Hepatocyte (in vitro differentiated cells): ENCODE measurements at regions not wholly inside any gene's neighbourhood (a gene's known extent, or its start where the extent isn't known, plus 50 kb on each side); places are given as distances from the start of the nearest gene placed in this dataset.

Experiments
- DNase-seq: peaks from one replicate; pipeline ENCODE4 v3.0.0-alpha.2; 2016; ENCODE audit warnings: low spot score
- H2AFZ ChIP-seq: fragments of 200-600 bp; sonication (generic); 2 replicates; pipeline ENCODE4 v1.6.0; 2016; ENCODE audit warnings: antibody characterized with exemption, mild to moderate bottlenecking
- H3K27ac ChIP-seq: fragments of 200-600 bp; sonication (generic); 2 replicates; pipeline ENCODE4 v1.5.1; 2016; ENCODE audit warnings: mild to moderate bottlenecking
- H3K27me3 ChIP-seq: fragments of 200-600 bp; sonication (generic); 2 replicates; pipeline ENCODE4 v1.6.1; 2016
- H3K36me3 ChIP-seq: fragments of 200-600 bp; sonication (generic); replicated peaks from 2 replicates; pipeline ENCODE4 v1.5.1; 2016; ENCODE audit warnings: low read depth; ENCODE audit not compliant: insufficient read depth
- H3K4me1 ChIP-seq: fragments of 200-600 bp; sonication (generic); 2 replicates; pipeline ENCODE4 v1.5.1; 2016; ENCODE audit warnings: mild to moderate bottlenecking, moderate library complexity; ENCODE audit not compliant: insufficient read depth
- H3K4me2 ChIP-seq: fragments of 200-600 bp; sonication (generic); 2 replicates; pipeline ENCODE4 v1.6.0; 2016
- H3K4me3 ChIP-seq: fragments of 200-600 bp; sonication (generic); 2 replicates; pipeline ENCODE4 v1.5.1; 2016; ENCODE audit warnings: mild to moderate bottlenecking
- H3K79me2 ChIP-seq: fragments of 200-600 bp; sonication (generic); 2 replicates; pipeline ENCODE4 v1.6.0; 2017; ENCODE audit warnings: mild to moderate bottlenecking
- H3K9me2 ChIP-seq: fragments of 200-600 bp; sonication (generic); replicated peaks from 2 replicates; pipeline ENCODE4 v1.6.0; 2017; ENCODE audit warnings: mild to moderate bottlenecking; ENCODE audit not compliant: insufficient read depth
- H3K9me3 ChIP-seq: fragments of 200-600 bp; sonication (generic); 2 replicates; pipeline ENCODE4 v1.5.1; 2016; ENCODE audit warnings: low read depth, mild to moderate bottlenecking
- H4K20me1 ChIP-seq: fragments of 200-600 bp; sonication (generic); 2 replicates; pipeline ENCODE4 v1.6.0; 2016; ENCODE audit warnings: mild to moderate bottlenecking; ENCODE audit not compliant: insufficient read depth, poor library complexity, severe bottlenecking
- CTCF ChIP-seq: fragments of 200-600 bp; sonication (generic); IDR thresholded peaks from 2 replicates; pipeline ENCODE4 v1.5.1; 2016; ENCODE audit warnings: antibody characterized with exemption, mild to moderate bottlenecking; ENCODE audit not compliant: poor library complexity
- EZH2 ChIP-seq: fragments of 200-600 bp; sonication (generic); IDR thresholded peaks from 2 replicates; pipeline ENCODE4 v1.6.1; 2016; ENCODE audit warnings: antibody characterized with exemption, mild to moderate bottlenecking, borderline replicate concordance
- EZH2phosphoT487 ChIP-seq: fragments of 200-600 bp; sonication (generic); IDR thresholded peaks from one replicate; pipeline ENCODE4 v1.6.1; 2018; ENCODE audit warnings: antibody characterized with exemption, mild to moderate bottlenecking, low read depth, moderate library complexity; ENCODE audit not compliant: unreplicated experiment, severe bottlenecking
- WGBS: methylation state at CpG from one replicate; pipeline ENCODE4 v1.1.6; 2016; ENCODE audit warnings: low lambda C conversion rate; ENCODE audit errors: missing lambda C conversion rate; 5-methylcytosine and 5-hydroxymethylcytosine counted together

- Histone ChIP-seq H3K9me2 (no peaks in the 10 kb centered on the region), H3K4me3 (no peak overlapping the region), H3K27ac (no peak overlapping the region), H3K27me3 (peaks cover 6% of the 10 kb centered on the region), H3K9me3 (no peaks in the 10 kb centered on the region), H3K4me2 (no peak overlapping the region), H3K4me1 (peaks cover 4% of the 10 kb centered on the region), H4K20me1 (no peaks in the 10 kb centered on the region), H2AFZ (no peak overlapping the region), H3K79me2 (no peaks in the 10 kb centered on the region), H3K36me3 (no peaks in the 10 kb centered on the region)
- WGBS = 85% methylated on average over 2 of the region's 2 CpGs
- no peak for TF ChIP-seq EZH2phosphoT487
- no peak for TF ChIP-seq EZH2
- TF ChIP-seq CTCF = no peak
- DNase-seq = no peak
Measured at GRCh38 chr16:82293671-82294070, 123.6 kb upstream of the MPHOSPH6 start.

GRCh38 chr16:82287937-82288336 is 117.9 kb upstream of the MPHOSPH6 start:
- no peaks in the 10 kb centered on the region for H3K9me3 ChIP-seq
- H3K27ac ChIP-seq = no peak overlapping the region
- TF ChIP-seq EZH2phosphoT487 (no peak), CTCF (no peak), EZH2 (no peak)
- H3K79me2 ChIP-seq = no peaks in the 10 kb centered on the region
- no peaks in the 10 kb centered on the region for H3K36me3 ChIP-seq
- no peak overlapping the region for H3K4me2 ChIP-seq
- no peaks in the 10 kb centered on the region for H3K4me1 ChIP-seq
- DNase-seq = no peak
- H3K27me3 ChIP-seq = peaks cover 6% of the 10 kb centered on the region
- no peaks in the 10 kb centered on the region for H4K20me1 ChIP-seq
- H2AFZ ChIP-seq = no peak overlapping the region
- 94% methylated on average over 3 of the region's 3 CpGs for WGBS
- no peaks in the 10 kb centered on the region for H3K9me2 ChIP-seq
- no peak overlapping the region for H3K4me3 ChIP-seq

GRCh38 chr16:82282662-82283061 is 112.6 kb upstream of the MPHOSPH6 start:
- Histone ChIP-seq H4K20me1 (no peaks in the 10 kb centered on the region), H3K4me3 (no peak overlapping the region), H3K9me3 (no peaks in the 10 kb centered on the region), H3K36me3 (no peaks in the 10 kb centered on the region), H3K4me2 (no peak overlapping the region), H3K27ac (no peak overlapping the region), H2AFZ (no peak overlapping the region), H3K9me2 (no peaks in the 10 kb centered on the region), H3K79me2 (no peaks in the 10 kb centered on the region), H3K4me1 (no peaks in the 10 kb centered on the region), H3K27me3 (no peaks in the 10 kb centered on the region)
- TF ChIP-seq EZH2phosphoT487 = no peak
- no peak for TF ChIP-seq CTCF
- no peak for TF ChIP-seq EZH2
- DNase-seq = no peak

- H3K9me3 ChIP-seq = no peaks in the 10 kb centered on the region
- H3K36me3 ChIP-seq = no peaks in the 10 kb centered on the region
- DNase-seq = no peak
- H3K9me2 ChIP-seq = no peaks in the 10 kb centered on the region
- H3K4me1 ChIP-seq = no peaks in the 10 kb centered on the region
- H3K27me3 ChIP-seq = no peaks in the 10 kb centered on the region
- H3K4me3 ChIP-seq = no peak overlapping the region
- H3K79me2 ChIP-seq = no peaks in the 10 kb centered on the region
- no peak overlapping the region for H2AFZ ChIP-seq
- no peak overlapping the region for H3K4me2 ChIP-seq
- no peak overlapping the region for H3K27ac ChIP-seq
- no peak for TF ChIP-seq EZH2
- no peak for TF ChIP-seq EZH2phosphoT487
- TF ChIP-seq CTCF = no peak
- 94% methylated on average over 2 of the region's 2 CpGs for WGBS
- H4K20me1 ChIP-seq = no peaks in the 10 kb centered on the region
Measured at GRCh38 chr16:82281544-82281943, 111.5 kb upstream of the MPHOSPH6 start.
